ENCODE measurements at regions not wholly inside any gene's neighbourhood (a gene's known extent, or its start where the extent isn't known, plus 50 kb on each side); places are given as distances from the start of the nearest gene placed in this dataset.

DNA sequence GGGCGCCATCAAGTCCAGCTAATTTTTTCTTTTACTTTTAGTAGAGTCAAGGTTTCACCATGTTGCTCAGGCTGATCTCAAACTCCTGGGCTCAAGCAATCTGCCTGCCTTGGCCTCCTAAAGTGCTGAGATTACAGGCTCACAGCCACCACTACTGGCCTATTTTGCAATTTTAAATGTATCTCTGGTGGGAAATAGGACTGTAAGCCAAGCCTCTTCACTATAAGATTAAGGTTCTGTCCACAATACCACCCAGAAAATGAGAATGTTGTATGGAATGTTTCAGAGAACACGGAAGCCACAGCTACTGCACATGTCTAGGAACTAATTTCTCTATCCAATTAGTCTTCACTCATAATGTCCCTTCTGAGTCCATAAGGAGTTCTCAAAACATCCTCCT, 607.3 kb downstream of the PRELID2 start:
- TF ChIP-seq TAF1 (IDR thresholded peaks at IDR 0.05; ENCODE audit: borderline replicate concordance, insufficient read depth, low read length) (no peak), POLR2AphosphoS5 (IDR thresholded peaks at IDR 0.05; ENCODE audit: low read depth, low read length) (no peak)
- TF ChIP-seq, protein P1, sequence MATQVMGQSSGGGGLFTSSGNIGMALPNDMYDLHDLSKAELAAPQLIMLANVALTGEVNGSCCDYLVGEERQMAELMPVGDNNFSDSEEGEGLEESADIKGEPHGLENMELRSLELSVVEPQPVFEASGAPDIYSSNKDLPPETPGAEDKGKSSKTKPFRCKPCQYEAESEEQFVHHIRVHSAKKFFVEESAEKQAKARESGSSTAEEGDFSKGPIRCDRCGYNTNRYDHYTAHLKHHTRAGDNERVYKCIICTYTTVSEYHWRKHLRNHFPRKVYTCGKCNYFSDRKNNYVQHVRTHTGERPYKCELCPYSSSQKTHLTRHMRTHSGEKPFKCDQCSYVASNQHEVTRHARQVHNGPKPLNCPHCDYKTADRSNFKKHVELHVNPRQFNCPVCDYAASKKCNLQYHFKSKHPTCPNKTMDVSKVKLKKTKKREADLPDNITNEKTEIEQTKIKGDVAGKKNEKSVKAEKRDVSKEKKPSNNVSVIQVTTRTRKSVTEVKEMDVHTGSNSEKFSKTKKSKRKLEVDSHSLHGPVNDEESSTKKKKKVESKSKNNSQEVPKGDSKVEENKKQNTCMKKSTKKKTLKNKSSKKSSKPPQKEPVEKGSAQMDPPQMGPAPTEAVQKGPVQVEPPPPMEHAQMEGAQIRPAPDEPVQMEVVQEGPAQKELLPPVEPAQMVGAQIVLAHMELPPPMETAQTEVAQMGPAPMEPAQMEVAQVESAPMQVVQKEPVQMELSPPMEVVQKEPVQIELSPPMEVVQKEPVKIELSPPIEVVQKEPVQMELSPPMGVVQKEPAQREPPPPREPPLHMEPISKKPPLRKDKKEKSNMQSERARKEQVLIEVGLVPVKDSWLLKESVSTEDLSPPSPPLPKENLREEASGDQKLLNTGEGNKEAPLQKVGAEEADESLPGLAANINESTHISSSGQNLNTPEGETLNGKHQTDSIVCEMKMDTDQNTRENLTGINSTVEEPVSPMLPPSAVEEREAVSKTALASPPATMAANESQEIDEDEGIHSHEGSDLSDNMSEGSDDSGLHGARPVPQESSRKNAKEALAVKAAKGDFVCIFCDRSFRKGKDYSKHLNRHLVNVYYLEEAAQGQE (IDR thresholded peaks at IDR 0.05; ENCODE audit: insufficient read depth in 1 of 2, low read depth in 2 of 2, low read length in 2 of 2): no peak

DNA sequence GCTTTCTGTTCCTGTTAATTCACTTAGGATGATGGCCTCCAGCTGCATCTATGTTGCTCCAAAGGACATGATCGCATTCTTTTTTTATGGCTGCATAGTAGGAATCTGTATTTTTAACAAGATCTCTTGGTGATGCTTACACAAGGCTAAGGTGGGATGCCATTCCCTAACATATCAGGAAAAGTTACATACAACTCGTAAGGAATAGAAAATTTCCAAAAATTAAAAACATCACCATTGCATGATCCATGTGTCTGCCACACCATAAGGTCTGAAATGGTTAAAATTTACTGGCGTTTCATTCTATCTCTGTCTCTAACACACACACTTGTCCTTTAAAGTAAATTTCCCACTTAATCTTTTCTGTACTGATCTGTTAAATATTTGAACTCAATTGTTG, 608.4 kb downstream of the PRELID2 start:
- TF ChIP-seq, protein P1 (IDR thresholded peaks at IDR 0.05; ENCODE audit: insufficient read depth in 1 of 2, low read depth in 2 of 2, low read length in 2 of 2): no peak
- TF ChIP-seq SIN3A (IDR thresholded peaks at IDR 0.05; ENCODE audit: borderline replicate concordance, insufficient read depth, low read length) (no peak), TAF1 (IDR thresholded peaks at IDR 0.05; ENCODE audit: borderline replicate concordance, insufficient read depth, low read length) (no peak), POLR2AphosphoS5 (IDR thresholded peaks at IDR 0.05; ENCODE audit: low read depth, low read length) (no peak), FOXP2 (optimal IDR thresholded peaks at IDR 0.05; ENCODE audit: borderline replicate concordance, extremely low read depth, extremely low read length, insufficient read depth) (no peak)

DNA sequence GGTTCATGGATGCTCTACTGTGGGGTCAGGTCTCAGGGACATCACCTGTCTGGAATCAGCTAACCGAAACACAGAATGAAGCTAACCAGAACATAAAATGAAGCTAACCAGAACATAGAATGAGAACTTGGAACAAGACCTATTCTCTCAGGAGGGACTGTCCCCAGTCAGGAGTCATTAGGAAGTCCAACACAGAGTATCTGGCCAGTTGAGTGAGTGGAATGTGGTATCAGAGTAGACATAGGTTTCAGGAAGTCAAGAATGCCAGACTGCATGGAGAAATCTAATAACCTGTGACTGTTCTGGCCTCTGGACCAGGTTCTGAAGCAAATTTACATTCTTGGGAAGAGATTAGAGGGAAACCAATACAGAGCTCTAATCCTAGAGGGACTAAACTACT, 609.6 kb downstream of the PRELID2 start:
- no peak for TF ChIP-seq POLR2AphosphoS5 (IDR thresholded peaks at IDR 0.05; ENCODE audit: low read depth, low read length)
- TF ChIP-seq SIN3A (IDR thresholded peaks at IDR 0.05; ENCODE audit: borderline replicate concordance, insufficient read depth, low read length): no peak
- no peak for TF ChIP-seq TAF1 (IDR thresholded peaks at IDR 0.05; ENCODE audit: borderline replicate concordance, insufficient read depth, low read length)
- TF ChIP-seq, protein P1 (IDR thresholded peaks at IDR 0.05; ENCODE audit: insufficient read depth in 1 of 2, low read depth in 2 of 2, low read length in 2 of 2): no peak
- TF ChIP-seq FOXP2 (optimal IDR thresholded peaks at IDR 0.05; ENCODE audit: borderline replicate concordance, extremely low read depth, extremely low read length, insufficient read depth): no peak

DNA sequence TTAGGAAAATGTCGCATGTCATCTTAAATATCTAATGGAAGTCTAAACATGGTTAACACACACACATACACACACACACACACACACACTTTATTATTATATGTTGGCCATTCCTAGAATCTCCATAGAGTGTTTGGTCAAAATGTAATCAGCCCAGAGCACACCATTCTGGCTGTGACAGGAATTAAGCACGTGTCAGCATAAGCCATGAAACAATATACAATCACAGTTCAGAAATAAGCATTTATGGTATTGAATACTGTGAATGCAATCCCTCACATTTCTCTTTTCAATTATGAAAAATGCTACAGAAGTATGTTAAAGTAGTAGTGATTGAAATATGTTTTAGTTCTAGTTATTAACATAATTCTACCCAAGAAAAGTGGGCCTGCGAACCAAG, 611.6 kb downstream of the PRELID2 start:
- no peak for TF ChIP-seq SIN3A (IDR thresholded peaks at IDR 0.05; ENCODE audit: borderline replicate concordance, insufficient read depth, low read length)
- TF ChIP-seq FOXP2 (optimal IDR thresholded peaks at IDR 0.05; ENCODE audit: borderline replicate concordance, extremely low read depth, extremely low read length, insufficient read depth): no peak
- TF ChIP-seq, protein P1 (IDR thresholded peaks at IDR 0.05; ENCODE audit: insufficient read depth in 1 of 2, low read depth in 2 of 2, low read length in 2 of 2): no peak
- TF ChIP-seq POLR2AphosphoS5 (IDR thresholded peaks at IDR 0.05; ENCODE audit: low read depth, low read length): no peak
- TF ChIP-seq TAF1 (IDR thresholded peaks at IDR 0.05; ENCODE audit: borderline replicate concordance, insufficient read depth, low read length): no peak

DNA sequence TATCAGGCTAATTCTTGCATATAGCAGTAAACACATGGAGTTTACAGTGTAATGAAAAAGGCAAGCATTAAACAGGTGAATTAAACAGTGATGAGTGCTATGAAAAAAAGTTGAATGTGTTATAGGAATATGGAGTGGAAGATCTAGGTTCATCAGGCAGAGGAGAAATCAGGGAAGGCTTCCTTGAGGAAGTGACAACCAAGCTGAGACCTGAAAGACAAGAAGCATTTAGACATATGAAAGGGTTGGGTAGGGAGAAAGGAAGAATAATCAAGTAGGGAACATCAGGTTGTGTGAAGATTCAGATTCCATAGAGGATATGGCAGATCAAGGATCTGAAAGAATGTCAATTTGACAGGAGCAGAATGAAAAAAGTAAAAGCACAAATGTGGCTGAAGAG, 612.5 kb downstream of the PRELID2 start:
- TF ChIP-seq, protein P1 (IDR thresholded peaks at IDR 0.05; ENCODE audit: insufficient read depth in 1 of 2, low read depth in 2 of 2, low read length in 2 of 2): no peak
- TF ChIP-seq POLR2AphosphoS5 (IDR thresholded peaks at IDR 0.05; ENCODE audit: low read depth, low read length) (no peak), TAF1 (IDR thresholded peaks at IDR 0.05; ENCODE audit: borderline replicate concordance, insufficient read depth, low read length) (no peak), SIN3A (IDR thresholded peaks at IDR 0.05; ENCODE audit: borderline replicate concordance, insufficient read depth, low read length) (no peak), FOXP2 (optimal IDR thresholded peaks at IDR 0.05; ENCODE audit: borderline replicate concordance, extremely low read depth, extremely low read length, insufficient read depth) (no peak)
